ENCODE measurements at regions not wholly inside any gene's neighbourhood (a gene's known extent, or its start where the extent isn't known, plus 50 kb on each side); places are given as distances from the start of the nearest gene placed in this dataset.
"Not testable (repeated sequence)": the region's sequence is repeated elsewhere in the genome, so short reads cannot be mapped to it uniquely, and the experiment has no call there.

GRCh38 chr13:80877209-80877943, 536.5 kb upstream of the SPRY2 start:
- no peak for DNase-seq (ENCODE audit: low spot score)
- in situ Hi-C loops (cut with MboI; ENCODE audit: low pct_unique_long_range_greater_than_20kb, low sequenced_read_pairs, unreplicated experiment), result no loop called here
- no peak for TF ChIP-seq CTCF (IDR thresholded peaks at IDR 0.05; ENCODE audit: extremely low read depth, insufficient read depth, missing control alignments)

DNA sequence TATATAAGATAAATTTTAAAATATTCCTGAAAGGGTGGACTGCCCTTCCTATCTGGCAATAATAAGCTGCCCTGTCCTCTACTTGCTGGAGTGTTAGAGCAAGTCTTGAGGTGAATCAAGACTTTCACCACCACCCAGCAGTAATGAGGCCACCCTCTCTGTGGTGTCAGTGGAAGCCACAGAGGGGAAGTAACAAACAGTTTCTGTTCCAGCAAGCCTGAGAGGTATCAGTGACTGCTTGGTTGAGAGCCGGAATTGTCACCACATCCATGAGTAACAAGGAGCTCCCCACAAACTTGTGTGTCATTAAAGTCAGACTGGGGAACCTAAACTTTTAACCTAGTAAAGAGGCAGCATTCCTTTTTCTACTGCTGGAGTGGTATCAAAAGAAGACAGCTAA, 532.7 kb upstream of the SPRY2 start:
- TF ChIP-seq CTCF (IDR thresholded peaks at IDR 0.05; ENCODE audit: extremely low read depth, insufficient read depth, missing control alignments), result no peak
- in situ Hi-C loops (cut with MboI; ENCODE audit: low pct_unique_long_range_greater_than_20kb, low sequenced_read_pairs, unreplicated experiment), result no loop called here
- peak; percentile 36 for DNase-seq (ENCODE audit: low spot score)

GRCh38 chr13:80871971-80872370, 531.0 kb upstream of the SPRY2 start:
- DNase-seq (ENCODE audit: low spot score); in situ Hi-C loops (cut with MboI; ENCODE audit: low pct_unique_long_range_greater_than_20kb, low sequenced_read_pairs, unreplicated experiment): not testable (repeated sequence)

GRCh38 chr13:80871481-80871880, 530.6 kb upstream of the SPRY2 start:
- in situ Hi-C loops (cut with MboI; ENCODE audit: low pct_unique_long_range_greater_than_20kb, low sequenced_read_pairs, unreplicated experiment), result no loop called here
- DNase-seq (ENCODE audit: low spot score), result no peak
- no peak for TF ChIP-seq CTCF (IDR thresholded peaks at IDR 0.05; ENCODE audit: extremely low read depth, insufficient read depth, missing control alignments)

DNA sequence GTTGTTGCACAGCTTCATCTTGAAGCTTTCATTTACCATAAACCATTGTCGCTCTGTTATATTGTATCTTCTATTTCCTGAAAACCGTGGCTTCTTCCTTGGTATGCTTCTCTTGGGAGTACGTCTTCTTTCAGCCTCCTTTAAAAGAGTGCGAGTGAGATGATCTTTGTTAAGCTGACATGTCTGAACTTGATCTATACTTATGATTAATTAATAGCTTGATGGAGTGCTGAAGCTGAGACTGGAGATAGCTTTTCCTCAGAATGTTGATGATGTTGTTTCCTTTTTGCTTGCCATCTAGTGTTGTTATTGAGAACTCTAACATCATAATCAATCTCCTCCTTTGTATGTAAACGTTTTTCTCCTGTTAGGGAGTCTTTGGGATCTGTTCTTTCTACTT, 529.3 kb upstream of the SPRY2 start:
- no peak for TF ChIP-seq CTCF (IDR thresholded peaks at IDR 0.05; ENCODE audit: extremely low read depth, insufficient read depth, missing control alignments)
- in situ Hi-C loops (cut with MboI; ENCODE audit: low pct_unique_long_range_greater_than_20kb, low sequenced_read_pairs, unreplicated experiment), result no loop called here
- no peak for DNase-seq (ENCODE audit: low spot score)

DNA sequence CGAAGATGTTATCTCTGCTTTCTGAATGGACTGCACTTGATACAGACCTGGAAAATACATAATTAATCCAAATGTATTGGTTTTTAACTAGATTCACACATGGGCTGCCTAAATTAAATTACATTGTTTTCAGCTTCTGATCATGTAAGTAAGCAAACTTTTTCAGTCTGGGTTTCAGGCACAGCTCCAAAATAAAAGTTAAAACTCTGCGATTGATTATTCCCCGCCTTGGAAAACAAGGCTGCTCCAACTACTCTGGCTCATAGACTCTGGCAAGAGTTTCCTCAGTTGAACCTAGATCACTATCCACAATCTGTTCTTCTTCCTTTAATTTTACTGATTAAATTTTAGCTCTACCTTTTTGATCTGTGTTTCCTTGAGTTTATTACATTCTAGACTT, 526.0 kb upstream of the SPRY2 start:
- in situ Hi-C loops (cut with MboI; ENCODE audit: low pct_unique_long_range_greater_than_20kb, low sequenced_read_pairs, unreplicated experiment), result no loop called here
- TF ChIP-seq CTCF (IDR thresholded peaks at IDR 0.05; ENCODE audit: extremely low read depth, insufficient read depth, missing control alignments), result no peak
- no peak for DNase-seq (ENCODE audit: low spot score)

- DNase-seq (ENCODE audit: low spot score), result no peak
- in situ Hi-C loops (cut with MboI; ENCODE audit: low pct_unique_long_range_greater_than_20kb, low sequenced_read_pairs, unreplicated experiment), result no loop called here
- TF ChIP-seq CTCF (IDR thresholded peaks at IDR 0.05; ENCODE audit: extremely low read depth, insufficient read depth, missing control alignments), result no peak
Measured at GRCh38 chr13:80865329-80865728, 524.4 kb upstream of the SPRY2 start.
